OCI-LY3 (cell line): ENCODE measurements at regions not wholly inside any gene's neighbourhood (a gene's known extent, or its start where the extent isn't known, plus 50 kb on each side); places are given as distances from the start of the nearest gene placed in this dataset.

ENCODE experiments used
- H2AFZ ChIP-seq: fragments of 200-600, 300-600 bp; shearing (Covaris generic); 2 replicates; pipeline ENCODE4 v1.6.0; 2014; ENCODE audit warnings: antibody characterized with exemption, low read depth, low read length
- H3K27ac ChIP-seq: fragments of 200-600, 300-600 bp; sonication (generic); 2 replicates; pipeline ENCODE4 v1.5.1; 2014; ENCODE audit warnings: mild to moderate bottlenecking, low read length, moderate library complexity, mixed read lengths
- H3K27me3 ChIP-seq: fragments of 200-600, 300-600 bp; sonication (generic); 2 replicates; pipeline ENCODE4 v1.6.1; 2014; ENCODE audit warnings: low read depth, low read length, mixed read lengths
- H3K36me3 ChIP-seq: fragments of 200-600, 300-600 bp; sonication (generic); replicated peaks from 2 replicates; pipeline ENCODE3; 2014; ENCODE audit warnings: low read depth, low read length, mixed read lengths
- H3K4me1 ChIP-seq: fragments of 300-600, 200-600 bp; sonication (generic); 2 replicates; pipeline ENCODE4 v1.6.1; 2014; ENCODE audit warnings: low read length, mixed read lengths
- H3K4me2 ChIP-seq: fragments of 200-600, 300-600 bp; sonication (generic); 2 replicates; pipeline ENCODE4 v1.6.1; 2014; ENCODE audit warnings: low read length, mixed read lengths
- H3K4me3 ChIP-seq: fragments of 300-600, 200-600 bp; sonication (generic); 2 replicates; pipeline ENCODE4 v1.5.1; 2014; ENCODE audit warnings: antibody characterized with exemption, mild to moderate bottlenecking, low read length, moderate library complexity
- H3K79me2 ChIP-seq: fragments of 300-600, 200-600 bp; shearing (Covaris generic); 2 replicates; pipeline ENCODE4 v1.6.1; 2014; ENCODE audit warnings: mild to moderate bottlenecking, low read length, mixed read lengths
- H3K9ac ChIP-seq: fragments of 300-600, 200-600 bp; shearing (Covaris generic); 2 replicates; pipeline ENCODE4 v1.6.0; 2014; ENCODE audit warnings: mild to moderate bottlenecking, low read length, moderate library complexity
- H3K9me3 ChIP-seq: fragments of 200-600, 300-600 bp; shearing (Covaris generic); 2 replicates; pipeline ENCODE4 v1.6.1; 2014; ENCODE audit warnings: low read length, mixed read lengths; ENCODE audit not compliant: insufficient read depth
- H4K20me1 ChIP-seq: fragments of 200-600, 300-600 bp; sonication (generic); 2 replicates; pipeline ENCODE4 v1.6.1; 2016; ENCODE audit warnings: low read length, mixed read lengths; ENCODE audit not compliant: insufficient read depth
- EZH2phosphoT487 ChIP-seq: fragments of 200-600 bp; shearing (Covaris generic); IDR thresholded peaks from 2 replicates; pipeline ENCODE4 v1.6.1; 2018; ENCODE audit warnings: antibody characterized with exemption, mixed run types, low read depth
- TF ChIP-seq, protein P1 (sequence below): fragments of 200-600, 300-600 bp; sonication (generic); IDR thresholded peaks from 2 replicates; pipeline ENCODE4 v1.5.1; 2014; ENCODE audit warnings: antibody characterized with exemption, low read length, low read depth

DNA sequence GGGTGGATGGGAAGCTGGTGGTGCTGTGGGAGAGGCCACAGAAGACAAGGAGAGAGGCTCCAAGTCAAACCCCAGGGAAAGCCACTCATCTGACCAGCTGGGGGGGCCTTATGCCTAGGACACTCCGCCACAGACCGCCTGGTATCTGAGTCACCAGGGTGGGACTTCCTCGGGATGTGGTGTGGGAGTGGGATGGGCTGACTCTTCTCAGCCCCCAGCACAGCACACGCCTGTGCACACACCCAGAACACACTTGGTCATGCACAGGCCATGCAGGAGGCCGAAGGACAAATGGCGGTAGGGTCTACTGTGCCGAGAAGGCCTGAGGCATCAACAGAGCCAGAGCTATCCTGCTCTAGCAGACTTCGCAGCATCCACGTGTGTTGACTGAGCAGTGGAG, 136.4 kb downstream of the INHBB start:
- Histone ChIP-seq H3K27ac (no peak overlapping the region), H3K9ac (no peak overlapping the region), H3K9me3 (no peaks in the 10 kb centered on the region), H3K4me3 (no peak overlapping the region), H3K4me2 (no peak overlapping the region), H3K27me3 (no peaks in the 10 kb centered on the region), H3K4me1 (no peaks in the 10 kb centered on the region), H2AFZ (no peak overlapping the region), H3K79me2 (no peaks in the 10 kb centered on the region), H4K20me1 (no peaks in the 10 kb centered on the region), H3K36me3 (no peaks in the 10 kb centered on the region)
- no peak for TF ChIP-seq EZH2phosphoT487
- TF ChIP-seq, protein P1, sequence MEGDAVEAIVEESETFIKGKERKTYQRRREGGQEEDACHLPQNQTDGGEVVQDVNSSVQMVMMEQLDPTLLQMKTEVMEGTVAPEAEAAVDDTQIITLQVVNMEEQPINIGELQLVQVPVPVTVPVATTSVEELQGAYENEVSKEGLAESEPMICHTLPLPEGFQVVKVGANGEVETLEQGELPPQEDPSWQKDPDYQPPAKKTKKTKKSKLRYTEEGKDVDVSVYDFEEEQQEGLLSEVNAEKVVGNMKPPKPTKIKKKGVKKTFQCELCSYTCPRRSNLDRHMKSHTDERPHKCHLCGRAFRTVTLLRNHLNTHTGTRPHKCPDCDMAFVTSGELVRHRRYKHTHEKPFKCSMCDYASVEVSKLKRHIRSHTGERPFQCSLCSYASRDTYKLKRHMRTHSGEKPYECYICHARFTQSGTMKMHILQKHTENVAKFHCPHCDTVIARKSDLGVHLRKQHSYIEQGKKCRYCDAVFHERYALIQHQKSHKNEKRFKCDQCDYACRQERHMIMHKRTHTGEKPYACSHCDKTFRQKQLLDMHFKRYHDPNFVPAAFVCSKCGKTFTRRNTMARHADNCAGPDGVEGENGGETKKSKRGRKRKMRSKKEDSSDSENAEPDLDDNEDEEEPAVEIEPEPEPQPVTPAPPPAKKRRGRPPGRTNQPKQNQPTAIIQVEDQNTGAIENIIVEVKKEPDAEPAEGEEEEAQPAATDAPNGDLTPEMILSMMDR, result no peak

DNA sequence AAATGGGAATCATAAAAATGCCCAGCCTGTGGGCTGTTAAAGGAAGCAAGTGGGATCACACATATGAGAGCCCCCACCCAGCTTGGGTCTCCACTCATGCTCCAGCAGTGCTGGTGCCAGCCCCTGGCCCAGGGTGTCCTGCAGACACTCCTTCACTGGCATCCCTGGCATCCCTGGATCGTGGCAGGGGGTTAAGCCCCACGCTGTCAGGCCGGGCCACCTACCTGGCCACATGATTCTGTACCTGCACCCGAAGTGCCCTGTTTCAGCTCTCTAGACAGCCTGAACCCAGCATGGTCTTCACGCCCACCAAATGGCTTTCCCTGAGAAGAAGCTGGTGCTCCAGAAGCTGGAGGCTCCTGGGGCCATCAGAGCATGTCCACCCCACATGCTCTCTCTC, 137.4 kb downstream of the INHBB start:
- Histone ChIP-seq H3K4me3 (no peak overlapping the region), H3K9me3 (no peaks in the 10 kb centered on the region), H3K79me2 (no peaks in the 10 kb centered on the region), H3K36me3 (no peaks in the 10 kb centered on the region), H2AFZ (no peak overlapping the region), H4K20me1 (no peaks in the 10 kb centered on the region), H3K4me2 (no peak overlapping the region), H3K27me3 (no peaks in the 10 kb centered on the region), H3K9ac (no peak overlapping the region), H3K4me1 (no peaks in the 10 kb centered on the region), H3K27ac (no peak overlapping the region)
- TF ChIP-seq, protein P1, result no peak
- no peak for TF ChIP-seq EZH2phosphoT487

DNA sequence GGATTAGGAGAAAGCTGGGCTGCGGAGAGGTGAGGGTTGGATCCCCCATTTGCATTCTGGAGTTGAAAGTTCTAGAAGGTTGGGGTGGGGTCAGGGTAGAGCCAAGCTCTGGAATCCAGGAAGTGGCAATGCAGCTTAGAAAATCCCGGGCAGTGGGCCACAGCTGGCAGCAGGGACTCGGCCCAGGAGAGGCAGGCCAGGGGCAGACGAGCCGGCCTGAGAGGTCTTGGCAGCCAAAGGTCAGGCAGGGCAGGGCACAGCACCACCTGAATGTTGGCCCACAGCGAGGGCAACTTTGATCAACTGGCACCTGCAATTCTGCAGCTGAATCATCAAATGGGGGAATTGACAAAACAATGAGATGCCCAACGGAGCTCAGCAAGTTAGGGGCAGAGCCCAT, 139.2 kb downstream of the INHBB start:
- no peak for TF ChIP-seq EZH2phosphoT487
- TF ChIP-seq, protein P1, result no peak
- no peak overlapping the region for H2AFZ ChIP-seq
- H4K20me1 ChIP-seq, result no peaks in the 10 kb centered on the region
- no peaks in the 10 kb centered on the region for H3K4me1 ChIP-seq
- no peaks in the 10 kb centered on the region for H3K36me3 ChIP-seq
- no peak overlapping the region for H3K4me2 ChIP-seq
- no peak overlapping the region for H3K9ac ChIP-seq
- H3K9me3 ChIP-seq, result no peaks in the 10 kb centered on the region
- H3K79me2 ChIP-seq, result no peaks in the 10 kb centered on the region
- H3K27ac ChIP-seq, result no peak overlapping the region
- peaks cover 5% of the 10 kb centered on the region; the same call in 1 of the 2 replicates for H3K27me3 ChIP-seq
- no peak overlapping the region for H3K4me3 ChIP-seq

DNA sequence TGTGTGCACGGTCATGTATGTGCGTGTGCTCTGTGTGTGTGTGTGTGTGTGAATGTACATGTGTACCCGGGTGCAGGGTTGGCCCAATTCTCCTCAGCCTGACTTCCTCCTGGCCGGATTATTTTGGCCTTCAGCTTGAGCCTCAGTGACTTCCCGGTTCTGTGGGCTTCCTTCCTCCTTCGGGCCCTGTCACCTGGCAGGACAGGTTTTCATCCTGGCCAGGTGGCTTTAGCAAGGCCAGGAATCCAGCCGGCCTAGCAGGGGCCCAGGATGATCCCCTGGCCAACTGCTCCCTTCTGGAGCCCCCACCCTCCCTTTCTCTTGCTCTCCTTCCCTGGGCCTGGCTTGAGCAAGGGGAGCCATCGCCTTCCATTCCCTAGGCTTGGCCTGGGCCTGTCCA, 140.5 kb downstream of the INHBB start:
- no peaks in the 10 kb centered on the region for H3K36me3 ChIP-seq
- H3K9me3 ChIP-seq, result no peaks in the 10 kb centered on the region
- TF ChIP-seq, protein P1, result no peak
- TF ChIP-seq EZH2phosphoT487, result no peak
- no peak overlapping the region for H3K4me3 ChIP-seq
- H3K27ac ChIP-seq, result no peak overlapping the region
- H3K27me3 ChIP-seq, result peaks cover 9% of the 10 kb centered on the region; the same call in 1 of the 2 replicates
- H4K20me1 ChIP-seq, result no peaks in the 10 kb centered on the region
- H2AFZ ChIP-seq, result no peak overlapping the region
- H3K4me2 ChIP-seq, result no peak overlapping the region
- no peaks in the 10 kb centered on the region for H3K79me2 ChIP-seq
- no peaks in the 10 kb centered on the region for H3K4me1 ChIP-seq
- no peak overlapping the region for H3K9ac ChIP-seq
